AG09319 (cell line): ENCODE measurements at regions not wholly inside any gene's neighbourhood (a gene's known extent, or its start where the extent isn't known, plus 50 kb on each side); places are given as distances from the start of the nearest gene placed in this dataset.
"Not testable (repeated sequence)": the region's sequence is repeated elsewhere in the genome, so short reads cannot be mapped to it uniquely, and the experiment has no call there.

Experiments used
- DNase-seq: peaks from one replicate; pipeline ENCODE4 v3.0.0-alpha.2; 2010; ENCODE audit warnings: low read depth; ENCODE audit errors: extremely low read depth
- CTCF ChIP-seq: IDR thresholded peaks from 2 replicates; pipeline ENCODE4 v1.5.1; 2011; ENCODE audit warnings: low read depth, mild to moderate bottlenecking, inconsistent platforms, low read length, moderate library complexity

- DNase-seq = no peak
- TF ChIP-seq CTCF = no peak
Measured at GRCh38 chr1:238745069-238745468, 641.3 kb upstream of the CHRM3 start.

- DNase-seq = no peak
- no peak for TF ChIP-seq CTCF
Measured at GRCh38 chr1:238738892-238739291, 647.5 kb upstream of the CHRM3 start.

GRCh38 chr1:238727670-238728069, 658.7 kb upstream of the CHRM3 start:
- no peak for TF ChIP-seq CTCF

GRCh38 chr1:238722812-238723211, 663.6 kb upstream of the CHRM3 start:
- DNase-seq = no peak
- TF ChIP-seq CTCF = no peak

More at GRCh38 chr1:238727670-238728069, 658.7 kb upstream of the CHRM3 start:
- DNase-seq = no peak

- no peak for TF ChIP-seq CTCF
- DNase-seq = no peak
Measured at GRCh38 chr1:238710697-238711096, 675.7 kb upstream of the CHRM3 start.

- TF ChIP-seq CTCF = no peak
- DNase-seq = no peak
Measured at GRCh38 chr1:238701024-238701423, 685.3 kb upstream of the CHRM3 start.

GRCh38 chr1:238690415-238690814, 696.0 kb upstream of the CHRM3 start:
- no peak for DNase-seq

GRCh38 chr1:238684576-238684975, 701.8 kb upstream of the CHRM3 start:
- not testable (repeated sequence) for DNase-seq

More at GRCh38 chr1:238690415-238690814, 696.0 kb upstream of the CHRM3 start:
- TF ChIP-seq CTCF = peak; percentile 1; the same call in 1 of the 2 replicates
